ENCODE measurements at regions not wholly inside any gene's neighbourhood (a gene's known extent, or its start where the extent isn't known, plus 50 kb on each side); places are given as distances from the start of the nearest gene placed in this dataset.

DNA sequence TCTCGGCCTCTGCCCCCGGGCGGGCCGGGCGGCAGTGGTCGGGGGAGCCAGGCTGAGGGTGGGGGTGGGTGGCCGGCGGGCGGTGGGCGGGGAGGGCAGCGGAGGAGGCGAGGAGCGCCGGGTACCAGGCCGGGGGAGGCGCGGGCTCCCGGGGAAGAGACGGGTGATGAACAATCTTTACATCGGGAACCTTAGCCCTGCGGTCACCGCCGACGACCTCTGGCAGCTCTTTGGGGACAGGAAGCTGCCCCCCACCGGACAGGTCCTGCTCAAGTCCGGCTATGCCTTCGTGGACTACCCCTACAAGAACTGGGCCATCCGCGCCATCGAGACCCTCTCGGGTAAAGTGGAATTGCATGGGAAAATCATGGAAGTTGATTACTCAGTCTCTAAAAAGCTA lies 112.5 kb downstream of the NBPF12 start:
- TF ChIP-seq POLR2A (IDR thresholded peaks at IDR 0.05) (no peak), POLR2AphosphoS5 (IDR thresholded peaks at IDR 0.05) (no peak)
- TF ChIP-seq, protein P1, sequence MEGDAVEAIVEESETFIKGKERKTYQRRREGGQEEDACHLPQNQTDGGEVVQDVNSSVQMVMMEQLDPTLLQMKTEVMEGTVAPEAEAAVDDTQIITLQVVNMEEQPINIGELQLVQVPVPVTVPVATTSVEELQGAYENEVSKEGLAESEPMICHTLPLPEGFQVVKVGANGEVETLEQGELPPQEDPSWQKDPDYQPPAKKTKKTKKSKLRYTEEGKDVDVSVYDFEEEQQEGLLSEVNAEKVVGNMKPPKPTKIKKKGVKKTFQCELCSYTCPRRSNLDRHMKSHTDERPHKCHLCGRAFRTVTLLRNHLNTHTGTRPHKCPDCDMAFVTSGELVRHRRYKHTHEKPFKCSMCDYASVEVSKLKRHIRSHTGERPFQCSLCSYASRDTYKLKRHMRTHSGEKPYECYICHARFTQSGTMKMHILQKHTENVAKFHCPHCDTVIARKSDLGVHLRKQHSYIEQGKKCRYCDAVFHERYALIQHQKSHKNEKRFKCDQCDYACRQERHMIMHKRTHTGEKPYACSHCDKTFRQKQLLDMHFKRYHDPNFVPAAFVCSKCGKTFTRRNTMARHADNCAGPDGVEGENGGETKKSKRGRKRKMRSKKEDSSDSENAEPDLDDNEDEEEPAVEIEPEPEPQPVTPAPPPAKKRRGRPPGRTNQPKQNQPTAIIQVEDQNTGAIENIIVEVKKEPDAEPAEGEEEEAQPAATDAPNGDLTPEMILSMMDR (IDR thresholded peaks at IDR 0.05 in 8 of 11, conservative IDR thresholded peaks at IDR 0.05 in 3 of 11), result no peak
